ENCODE measurements at regions not wholly inside any gene's neighbourhood (a gene's known extent, or its start where the extent isn't known, plus 50 kb on each side); places are given as distances from the start of the nearest gene placed in this dataset.

DNA sequence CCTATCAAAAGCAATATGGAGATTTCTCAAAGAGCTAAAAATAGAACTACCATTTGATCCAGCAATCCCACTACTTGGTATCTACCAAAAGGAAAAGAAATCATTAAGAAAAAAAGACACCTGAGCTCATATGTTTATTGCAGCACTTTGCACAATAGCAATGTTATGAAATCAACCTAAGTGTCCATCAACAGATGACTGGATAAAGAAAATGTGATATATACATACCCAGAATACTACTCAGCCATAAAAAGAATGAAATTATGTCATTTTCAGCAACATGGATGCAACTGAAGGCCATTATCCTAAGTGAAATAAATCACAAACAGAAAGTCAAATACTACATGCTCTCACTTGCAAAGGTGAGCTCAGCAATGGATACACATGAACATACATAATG is 1565.5 kb upstream of the RAG2 start:
- Histone ChIP-seq H3K9me3 (no peaks in the 10 kb centered on the region), H3K4me2 (no peak overlapping the region), H3K4me3 (no peak overlapping the region), H3K4me1 (no peaks in the 10 kb centered on the region), H3K27ac (no peak overlapping the region)
- FAIRE-seq (no peak), ATAC-seq (no peak), DNase-seq (ENCODE audit: low read depth in 1 of 2, low spot score in 1 of 2) (no peak)
- ChIA-PET POLR2A (no interaction called here), CTCF (no interaction called here)
- no peak for TF ChIP-seq GATA3 (IDR thresholded peaks at IDR 0.05; ENCODE audit: borderline replicate concordance)
- no peak for TF ChIP-seq EP300 (IDR thresholded peaks at IDR 0.05)
- TF ChIP-seq ESRRA (IDR thresholded peaks at IDR 0.05; ENCODE audit: borderline replicate concordance, low read length), result no peak
- TF ChIP-seq PHF8 (IDR thresholded peaks at IDR 0.05; ENCODE audit: borderline replicate concordance, low read depth), result no peak
- TF ChIP-seq EHF (CRISPR knock-in tag; IDR thresholded peaks at IDR 0.05), result no peak
- TF ChIP-seq JUNB (IDR thresholded peaks at IDR 0.05), result no peak

DNA sequence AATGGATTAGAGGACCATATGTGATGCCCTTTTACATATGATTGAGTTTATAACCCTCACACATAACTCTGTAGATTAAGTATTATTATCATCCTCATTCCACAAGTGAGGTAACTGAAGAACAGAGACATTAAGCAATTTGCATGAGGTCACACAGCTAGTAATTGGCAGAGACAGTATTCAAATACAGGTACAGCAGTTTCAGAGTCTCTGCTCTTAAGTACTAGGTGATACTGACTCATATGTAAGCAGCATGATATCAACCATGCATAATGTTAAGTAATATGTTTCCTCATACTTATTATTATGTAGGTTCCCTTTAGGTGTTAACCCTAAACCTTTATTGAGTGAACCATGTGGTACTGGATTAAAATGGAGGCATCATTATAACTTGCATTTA is 1562.4 kb upstream of the RAG2 start:
- ATAC-seq (no peak), FAIRE-seq (no peak), DNase-seq (ENCODE audit: low read depth in 1 of 2, low spot score in 1 of 2) (no peak)
- Histone ChIP-seq H3K9me3 (no peaks in the 10 kb centered on the region), H3K27ac (no peak overlapping the region), H3K4me1 (no peaks in the 10 kb centered on the region), H3K4me2 (no peak overlapping the region), H3K4me3 (no peak overlapping the region)
- CTCF ChIA-PET, result no interaction called here
- TF ChIP-seq, protein P1, sequence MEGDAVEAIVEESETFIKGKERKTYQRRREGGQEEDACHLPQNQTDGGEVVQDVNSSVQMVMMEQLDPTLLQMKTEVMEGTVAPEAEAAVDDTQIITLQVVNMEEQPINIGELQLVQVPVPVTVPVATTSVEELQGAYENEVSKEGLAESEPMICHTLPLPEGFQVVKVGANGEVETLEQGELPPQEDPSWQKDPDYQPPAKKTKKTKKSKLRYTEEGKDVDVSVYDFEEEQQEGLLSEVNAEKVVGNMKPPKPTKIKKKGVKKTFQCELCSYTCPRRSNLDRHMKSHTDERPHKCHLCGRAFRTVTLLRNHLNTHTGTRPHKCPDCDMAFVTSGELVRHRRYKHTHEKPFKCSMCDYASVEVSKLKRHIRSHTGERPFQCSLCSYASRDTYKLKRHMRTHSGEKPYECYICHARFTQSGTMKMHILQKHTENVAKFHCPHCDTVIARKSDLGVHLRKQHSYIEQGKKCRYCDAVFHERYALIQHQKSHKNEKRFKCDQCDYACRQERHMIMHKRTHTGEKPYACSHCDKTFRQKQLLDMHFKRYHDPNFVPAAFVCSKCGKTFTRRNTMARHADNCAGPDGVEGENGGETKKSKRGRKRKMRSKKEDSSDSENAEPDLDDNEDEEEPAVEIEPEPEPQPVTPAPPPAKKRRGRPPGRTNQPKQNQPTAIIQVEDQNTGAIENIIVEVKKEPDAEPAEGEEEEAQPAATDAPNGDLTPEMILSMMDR (IDR thresholded peaks at IDR 0.05), result no peak
- TF ChIP-seq, protein P2, sequence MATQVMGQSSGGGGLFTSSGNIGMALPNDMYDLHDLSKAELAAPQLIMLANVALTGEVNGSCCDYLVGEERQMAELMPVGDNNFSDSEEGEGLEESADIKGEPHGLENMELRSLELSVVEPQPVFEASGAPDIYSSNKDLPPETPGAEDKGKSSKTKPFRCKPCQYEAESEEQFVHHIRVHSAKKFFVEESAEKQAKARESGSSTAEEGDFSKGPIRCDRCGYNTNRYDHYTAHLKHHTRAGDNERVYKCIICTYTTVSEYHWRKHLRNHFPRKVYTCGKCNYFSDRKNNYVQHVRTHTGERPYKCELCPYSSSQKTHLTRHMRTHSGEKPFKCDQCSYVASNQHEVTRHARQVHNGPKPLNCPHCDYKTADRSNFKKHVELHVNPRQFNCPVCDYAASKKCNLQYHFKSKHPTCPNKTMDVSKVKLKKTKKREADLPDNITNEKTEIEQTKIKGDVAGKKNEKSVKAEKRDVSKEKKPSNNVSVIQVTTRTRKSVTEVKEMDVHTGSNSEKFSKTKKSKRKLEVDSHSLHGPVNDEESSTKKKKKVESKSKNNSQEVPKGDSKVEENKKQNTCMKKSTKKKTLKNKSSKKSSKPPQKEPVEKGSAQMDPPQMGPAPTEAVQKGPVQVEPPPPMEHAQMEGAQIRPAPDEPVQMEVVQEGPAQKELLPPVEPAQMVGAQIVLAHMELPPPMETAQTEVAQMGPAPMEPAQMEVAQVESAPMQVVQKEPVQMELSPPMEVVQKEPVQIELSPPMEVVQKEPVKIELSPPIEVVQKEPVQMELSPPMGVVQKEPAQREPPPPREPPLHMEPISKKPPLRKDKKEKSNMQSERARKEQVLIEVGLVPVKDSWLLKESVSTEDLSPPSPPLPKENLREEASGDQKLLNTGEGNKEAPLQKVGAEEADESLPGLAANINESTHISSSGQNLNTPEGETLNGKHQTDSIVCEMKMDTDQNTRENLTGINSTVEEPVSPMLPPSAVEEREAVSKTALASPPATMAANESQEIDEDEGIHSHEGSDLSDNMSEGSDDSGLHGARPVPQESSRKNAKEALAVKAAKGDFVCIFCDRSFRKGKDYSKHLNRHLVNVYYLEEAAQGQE (IDR thresholded peaks at IDR 0.05), result no peak
- TF ChIP-seq ZNF302 (CRISPR knock-in tag; IDR thresholded peaks at IDR 0.05), result no peak
- POLR2A ChIA-PET, result no interaction called here

DNA sequence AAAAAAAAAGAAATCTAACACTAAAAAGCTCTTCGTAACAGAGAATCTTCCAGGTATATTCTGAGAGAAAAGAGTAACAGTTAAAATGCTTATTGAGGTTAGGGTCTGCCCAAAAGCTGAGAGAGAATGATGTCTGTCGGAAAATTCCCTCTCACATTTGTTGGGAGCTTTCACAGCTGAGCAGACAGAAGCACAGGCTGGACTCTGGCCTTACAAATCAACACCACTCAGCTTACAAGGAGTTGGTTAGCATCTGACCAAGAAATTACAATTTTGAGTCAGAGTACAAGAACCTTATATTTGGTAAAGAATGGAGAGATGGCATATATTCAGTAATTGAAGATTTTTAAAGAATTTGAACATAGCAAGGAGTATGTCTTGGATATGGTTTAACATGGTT is 1561.0 kb upstream of the RAG2 start:
- ChIA-PET POLR2A (no interaction called here), CTCF (no interaction called here)
- Histone ChIP-seq H3K4me3 (no peak overlapping the region), H3K27ac (no peak overlapping the region), H3K9me3 (no peaks in the 10 kb centered on the region), H3K4me1 (no peaks in the 10 kb centered on the region), H3K4me2 (no peak overlapping the region)
- TF ChIP-seq, protein P1 (IDR thresholded peaks at IDR 0.05), result no peak
- TF ChIP-seq HMGXB4 (CRISPR knock-in tag; IDR thresholded peaks at IDR 0.05; ENCODE audit: borderline replicate concordance), result no peak
- TF ChIP-seq SREBF2 (IDR thresholded peaks at IDR 0.05), result no peak
- TF ChIP-seq RCOR1 (IDR thresholded peaks at IDR 0.05; ENCODE audit: low read depth, low read length), result no peak
- no peak for TF ChIP-seq ESRRA (IDR thresholded peaks at IDR 0.05; ENCODE audit: borderline replicate concordance, low read length)
- TF ChIP-seq JUN (IDR thresholded peaks at IDR 0.05), result no peak
- no peak for TF ChIP-seq EHF (CRISPR knock-in tag; IDR thresholded peaks at IDR 0.05)
- TF ChIP-seq PBX3 (IDR thresholded peaks at IDR 0.05), result no peak
- no peak for TF ChIP-seq MAZ (IDR thresholded peaks at IDR 0.05; ENCODE audit: borderline replicate concordance, low read depth, low read length)
- no peak for TF ChIP-seq FOSL2 (IDR thresholded peaks at IDR 0.05)
- TF ChIP-seq FOSL2 (CRISPR knock-in tag; IDR thresholded peaks at IDR 0.05), result no peak
- TF ChIP-seq, protein P3, sequence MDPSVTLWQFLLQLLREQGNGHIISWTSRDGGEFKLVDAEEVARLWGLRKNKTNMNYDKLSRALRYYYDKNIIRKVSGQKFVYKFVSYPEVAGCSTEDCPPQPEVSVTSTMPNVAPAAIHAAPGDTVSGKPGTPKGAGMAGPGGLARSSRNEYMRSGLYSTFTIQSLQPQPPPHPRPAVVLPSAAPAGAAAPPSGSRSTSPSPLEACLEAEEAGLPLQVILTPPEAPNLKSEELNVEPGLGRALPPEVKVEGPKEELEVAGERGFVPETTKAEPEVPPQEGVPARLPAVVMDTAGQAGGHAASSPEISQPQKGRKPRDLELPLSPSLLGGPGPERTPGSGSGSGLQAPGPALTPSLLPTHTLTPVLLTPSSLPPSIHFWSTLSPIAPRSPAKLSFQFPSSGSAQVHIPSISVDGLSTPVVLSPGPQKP (IDR thresholded peaks at IDR 0.05; ENCODE audit: low read depth, low read length), result no peak
- TF ChIP-seq PHF8 (IDR thresholded peaks at IDR 0.05; ENCODE audit: borderline replicate concordance, low read depth), result no peak
- WGBS (ENCODE audit: missing lambda C conversion rate), result 0% methylated on average over 2 of the region's 2 CpGs
- ATAC-seq (no peak), DNase-seq (ENCODE audit: low read depth in 1 of 2, low spot score in 1 of 2) (no peak), FAIRE-seq (no peak)
